HG03521 (cell line): ENCODE measurements at regions not wholly inside any gene's neighbourhood (a gene's known extent, or its start where the extent isn't known, plus 50 kb on each side); places are given as distances from the start of the nearest gene placed in this dataset.

Source experiments
- ATAC-seq: cut with Tn5 transposase; IDR thresholded peaks from one replicate; pipeline ENCODE4 v1.9.1; 2021; ENCODE audit warnings: mild to moderate bottlenecking, moderate library complexity; ENCODE audit not compliant: unreplicated experiment

DNA sequence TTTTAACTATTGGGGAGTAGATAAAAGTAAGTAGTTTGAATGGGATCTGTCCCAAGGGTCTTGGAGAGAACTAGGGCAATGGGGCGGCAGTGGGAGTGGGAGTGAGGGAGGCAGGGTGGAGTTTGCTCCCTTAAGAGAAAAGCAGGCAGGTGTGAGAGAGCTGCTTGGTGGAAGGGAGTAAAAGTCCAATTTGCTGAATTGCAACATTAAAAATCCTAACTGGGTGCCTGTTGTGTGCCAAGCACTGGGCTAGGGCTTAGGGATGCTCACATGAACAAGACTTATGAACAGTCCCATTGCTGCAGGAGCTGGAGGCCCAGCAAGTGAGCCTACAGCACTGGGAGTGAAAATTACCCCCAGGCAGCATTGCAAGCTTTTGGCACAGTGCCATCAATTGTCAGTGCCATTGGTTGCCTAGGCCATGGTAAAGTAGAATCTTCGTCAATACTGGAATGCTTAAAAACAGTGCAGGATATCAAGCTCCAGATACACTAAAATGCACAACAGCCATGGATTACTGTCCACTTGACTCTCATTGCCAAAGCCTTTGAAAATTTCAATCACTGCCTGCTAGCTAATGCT, 277.7 kb upstream of the JARID2 start:
- ATAC-seq, result no peak

- no peak for ATAC-seq
Measured at GRCh38 chr6:14969126-14969525, 276.7 kb upstream of the JARID2 start.

DNA sequence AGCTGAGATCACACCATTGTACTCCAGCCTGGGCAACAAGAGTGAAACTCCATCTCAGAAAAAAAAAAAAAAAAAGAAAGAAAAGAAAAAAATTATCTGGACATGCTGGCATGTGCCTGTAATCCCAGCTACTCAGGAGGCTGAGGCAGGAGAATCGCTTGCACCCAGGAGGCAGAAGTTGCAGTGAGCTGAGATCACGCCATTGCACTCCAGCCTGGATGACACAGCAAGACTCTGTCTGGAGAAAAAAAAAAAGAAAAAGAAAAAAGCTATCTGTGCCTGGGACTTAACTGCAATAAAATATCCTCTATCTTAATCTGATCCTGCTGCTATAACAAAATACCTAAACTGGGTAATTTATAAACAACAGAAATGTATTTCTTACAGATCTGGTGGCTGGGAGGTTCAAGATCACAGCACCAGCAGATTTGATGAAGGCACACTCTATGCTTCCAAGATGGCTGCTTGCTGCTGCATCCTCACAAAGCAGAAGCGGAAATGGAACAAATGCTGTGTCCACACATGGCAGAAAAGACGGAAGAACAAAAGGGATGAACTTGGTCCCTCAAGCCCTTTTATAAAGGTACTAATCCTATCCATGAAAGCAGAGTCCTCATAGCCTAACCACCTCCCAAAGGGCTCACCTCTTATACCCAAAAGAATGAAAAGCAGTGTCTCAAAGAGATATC, 273.3 kb upstream of the JARID2 start:
- ATAC-seq, result no peak

DNA sequence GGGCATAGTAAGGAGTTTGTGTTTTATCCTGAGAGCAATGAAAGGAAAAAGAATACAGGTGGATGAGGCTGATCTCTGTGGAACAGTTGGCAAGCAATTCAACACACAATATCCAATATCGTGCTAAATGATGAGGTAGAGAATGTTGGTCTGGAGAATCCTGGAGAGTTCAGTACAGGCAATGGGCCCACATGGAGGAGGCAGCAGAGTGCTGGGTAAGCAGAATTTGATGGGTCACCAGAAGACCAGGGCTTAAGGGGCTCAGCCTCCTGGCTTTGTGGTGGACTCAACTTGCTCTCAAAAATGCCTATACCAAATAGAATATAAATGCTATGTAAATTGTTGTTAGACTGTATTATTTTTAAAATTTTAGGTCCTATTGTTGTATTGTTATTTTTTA, 271.5 kb upstream of the JARID2 start:
- ATAC-seq, result no peak

DNA sequence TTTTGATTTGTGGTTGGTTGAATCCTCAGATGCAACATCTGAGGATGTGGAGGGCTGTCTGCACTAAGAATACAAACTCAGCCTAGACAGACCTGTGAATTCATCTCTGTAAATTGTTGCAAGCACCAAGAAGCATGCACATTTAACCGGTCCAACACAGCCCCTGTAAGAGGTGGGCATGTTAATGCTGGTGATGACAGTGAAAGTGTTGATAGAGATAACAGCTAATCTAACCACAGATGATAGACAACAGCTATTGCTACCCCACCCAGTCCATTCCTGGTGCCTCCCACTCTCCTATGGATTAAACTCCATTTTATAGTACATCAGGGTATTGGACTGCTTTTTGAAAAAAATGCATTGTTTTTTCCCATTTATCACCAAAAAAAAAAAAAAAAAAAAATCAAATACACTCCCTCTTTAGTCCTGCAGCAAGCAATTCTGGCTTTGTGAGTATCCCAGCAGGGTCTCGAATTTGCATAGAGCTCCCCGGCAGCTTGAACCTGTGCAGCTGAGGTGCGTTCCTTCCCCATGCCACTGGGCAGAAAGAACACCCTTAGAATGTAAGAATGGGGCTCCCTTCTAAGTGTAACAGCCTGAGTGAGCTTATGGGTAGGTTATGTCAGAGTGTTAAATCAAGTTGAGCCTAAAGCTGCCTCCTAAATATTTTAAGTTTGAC, 270.9 kb upstream of the JARID2 start:
- no peak for ATAC-seq

- ATAC-seq, result no peak
Measured at GRCh38 chr6:14975471-14975817, 270.4 kb upstream of the JARID2 start.

DNA sequence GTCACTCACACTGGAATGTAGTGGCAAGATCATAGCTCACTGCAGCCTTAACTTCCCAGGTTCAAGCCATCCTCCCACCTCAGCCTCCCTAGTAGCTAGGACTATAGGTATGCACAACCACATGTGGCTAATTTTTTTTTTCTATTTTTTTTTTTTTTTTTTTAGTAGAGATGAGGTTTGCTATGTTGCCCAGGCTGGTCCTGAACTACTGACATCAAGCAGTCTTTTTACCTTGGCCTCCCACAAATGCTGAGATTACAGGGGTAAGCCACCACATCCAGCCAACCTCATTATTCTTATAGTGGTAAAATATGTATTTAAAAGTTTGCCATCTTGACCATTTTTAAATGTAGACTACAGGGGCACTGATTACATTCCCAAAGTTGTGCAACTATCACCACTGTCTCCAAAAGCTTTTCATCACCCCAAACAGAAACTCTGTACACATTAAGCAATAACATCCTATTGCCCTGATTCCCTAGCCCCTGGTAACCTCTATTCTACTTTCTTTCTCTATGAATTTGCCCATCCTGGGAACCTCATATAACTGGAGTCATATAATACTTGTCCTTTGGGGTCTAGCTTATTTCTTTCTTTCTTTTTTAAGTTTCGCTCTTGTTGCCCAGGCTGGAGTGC, 268.0 kb upstream of the JARID2 start:
- ATAC-seq, result no peak

DNA sequence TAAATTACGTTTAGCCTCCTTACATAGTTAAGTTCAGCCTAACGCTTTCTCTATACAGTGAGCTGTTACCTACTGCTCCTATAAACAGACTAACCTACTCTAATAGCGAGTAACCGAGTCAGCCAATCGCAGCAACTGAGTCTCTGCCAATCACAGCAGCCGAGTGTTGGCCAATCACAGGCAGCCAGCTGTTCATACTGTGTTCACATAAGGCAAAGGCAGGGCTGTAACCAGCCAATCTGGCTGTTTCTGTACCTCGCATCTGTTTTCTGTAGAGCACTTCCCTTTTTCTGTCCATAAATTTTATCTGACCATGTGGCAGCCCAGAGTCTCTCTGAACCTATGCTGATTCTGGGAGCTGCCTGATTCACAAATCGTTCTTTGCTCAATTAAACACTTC, 263.9 kb upstream of the JARID2 start:
- ATAC-seq, result no peak

DNA sequence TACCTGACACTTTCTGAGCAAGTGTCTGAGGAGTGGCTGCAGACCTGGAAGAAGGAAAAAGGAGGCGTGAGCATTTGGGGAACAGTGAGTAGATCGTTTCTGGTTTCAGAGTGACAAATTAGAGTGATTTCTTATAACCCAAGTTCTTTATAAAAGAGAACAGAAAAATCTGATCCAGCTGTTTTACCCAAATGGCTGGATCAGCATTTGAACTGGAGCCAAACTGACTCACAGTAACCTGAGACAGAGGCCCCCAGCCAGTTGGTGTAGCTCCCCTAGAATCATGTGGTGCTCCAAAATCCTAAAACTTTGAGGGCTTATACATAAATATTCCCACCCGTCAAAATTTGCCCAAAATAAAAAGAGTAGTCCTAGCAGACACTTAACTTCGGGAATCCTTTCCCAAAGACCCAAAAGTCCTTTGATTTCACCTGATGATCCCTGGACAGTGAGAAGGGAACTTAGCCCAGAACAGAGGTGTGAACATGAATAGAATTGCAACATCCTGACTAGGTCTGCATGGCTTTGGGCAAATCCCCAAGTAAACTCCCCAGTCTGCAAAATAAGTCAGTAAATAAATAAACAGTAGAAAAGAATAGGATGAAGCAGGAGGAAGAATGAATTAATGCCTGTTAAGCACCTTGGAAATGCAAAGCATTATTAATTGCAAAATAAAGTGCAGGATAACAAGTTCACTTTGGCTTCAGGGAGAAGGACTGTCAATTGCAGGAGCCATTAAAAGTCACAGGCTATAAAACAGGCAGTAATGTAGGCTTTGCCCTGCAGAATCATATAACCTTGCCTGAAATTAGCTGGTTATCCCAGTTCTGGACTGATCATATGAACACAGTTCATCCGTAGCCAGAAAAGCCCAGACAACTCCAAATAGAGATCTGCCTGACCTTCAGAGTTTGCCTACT, 262.0 kb upstream of the JARID2 start:
- no peak for ATAC-seq

- no peak for ATAC-seq
Measured at GRCh38 chr6:14984519-14984853, 261.4 kb upstream of the JARID2 start.

DNA sequence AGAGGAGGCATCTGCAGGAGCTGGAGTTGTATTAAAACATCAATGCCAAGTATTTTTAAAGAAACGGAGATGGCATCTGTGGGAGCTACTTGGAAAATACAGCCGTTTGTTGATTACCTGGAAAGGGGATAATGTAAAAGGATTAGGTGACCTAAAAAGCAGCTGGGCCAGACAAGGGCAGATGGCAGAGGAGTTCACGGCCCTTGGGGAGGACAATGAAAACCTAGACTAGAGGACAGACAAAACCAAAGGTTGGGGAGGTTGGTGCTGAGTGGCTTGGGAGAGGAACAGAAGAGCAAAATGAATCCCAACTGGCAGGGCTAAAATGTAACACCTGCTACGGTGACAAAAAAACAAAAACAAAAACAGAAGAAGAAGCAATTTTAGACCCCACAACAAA, 260.5 kb upstream of the JARID2 start:
- no peak for ATAC-seq

- no peak for ATAC-seq
Measured at GRCh38 chr6:14986370-14986769, 259.5 kb upstream of the JARID2 start.

GRCh38 chr6:14987490-14987889, 258.4 kb upstream of the JARID2 start:
- ATAC-seq, result no peak

- no peak for ATAC-seq
Measured at GRCh38 chr6:14992382-14992781, 253.5 kb upstream of the JARID2 start.

- no peak for ATAC-seq
Measured at GRCh38 chr6:14995208-14995607, 250.7 kb upstream of the JARID2 start.

DNA sequence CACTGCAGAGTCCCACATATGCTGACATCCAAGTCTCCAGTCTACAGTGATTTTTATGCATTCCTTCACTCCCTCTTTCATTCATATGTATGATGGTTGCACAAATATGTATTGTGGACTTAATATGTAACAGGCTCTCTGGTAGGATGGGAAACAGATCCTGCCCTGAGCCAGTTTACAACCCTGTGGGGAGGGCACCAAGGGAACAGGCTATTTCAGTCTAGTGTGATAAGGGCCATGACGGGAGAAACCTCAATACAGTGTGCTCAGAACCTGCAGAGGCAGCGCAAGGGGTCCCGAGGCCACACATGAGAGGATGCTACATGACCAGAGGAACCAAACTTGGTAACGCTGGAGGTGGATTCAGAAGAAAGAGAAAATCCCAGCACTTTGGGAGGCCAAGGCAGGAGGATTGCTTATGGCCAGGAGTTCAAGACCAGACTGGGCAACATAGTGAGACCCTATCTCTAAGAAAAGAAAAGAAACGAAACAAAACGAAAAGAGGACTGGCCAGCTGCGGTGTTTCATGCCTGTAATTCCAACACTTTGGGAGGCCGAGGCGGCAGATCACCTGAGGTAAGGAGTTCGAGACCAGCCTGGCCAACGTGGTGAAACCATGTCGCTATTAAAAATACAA, 249.8 kb upstream of the JARID2 start:
- ATAC-seq, result no peak

GRCh38 chr6:14996892-14997291, 249.0 kb upstream of the JARID2 start:
- ATAC-seq, result no peak

GRCh38 chr6:14997507-14997906, 248.4 kb upstream of the JARID2 start:
- no peak for ATAC-seq

DNA sequence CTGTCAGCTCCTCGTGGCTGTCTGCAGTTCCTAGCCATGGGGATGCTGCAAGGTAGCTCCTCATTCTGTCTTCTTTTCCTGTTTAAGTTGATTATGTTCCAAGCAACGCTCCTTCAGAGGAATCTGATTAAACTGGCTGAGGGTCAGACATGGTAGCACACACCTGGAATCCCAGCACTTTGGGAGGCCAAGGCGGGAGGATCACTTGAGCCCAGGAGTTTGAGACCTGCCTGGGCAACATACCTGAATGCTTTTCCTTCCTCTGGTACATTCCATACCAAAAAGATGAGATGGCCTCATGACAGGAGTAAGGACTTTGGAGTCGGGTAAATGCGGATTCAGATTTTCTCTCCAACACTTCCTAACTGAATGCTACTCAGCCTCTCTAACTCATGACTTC, 246.8 kb upstream of the JARID2 start:
- no peak for ATAC-seq

DNA sequence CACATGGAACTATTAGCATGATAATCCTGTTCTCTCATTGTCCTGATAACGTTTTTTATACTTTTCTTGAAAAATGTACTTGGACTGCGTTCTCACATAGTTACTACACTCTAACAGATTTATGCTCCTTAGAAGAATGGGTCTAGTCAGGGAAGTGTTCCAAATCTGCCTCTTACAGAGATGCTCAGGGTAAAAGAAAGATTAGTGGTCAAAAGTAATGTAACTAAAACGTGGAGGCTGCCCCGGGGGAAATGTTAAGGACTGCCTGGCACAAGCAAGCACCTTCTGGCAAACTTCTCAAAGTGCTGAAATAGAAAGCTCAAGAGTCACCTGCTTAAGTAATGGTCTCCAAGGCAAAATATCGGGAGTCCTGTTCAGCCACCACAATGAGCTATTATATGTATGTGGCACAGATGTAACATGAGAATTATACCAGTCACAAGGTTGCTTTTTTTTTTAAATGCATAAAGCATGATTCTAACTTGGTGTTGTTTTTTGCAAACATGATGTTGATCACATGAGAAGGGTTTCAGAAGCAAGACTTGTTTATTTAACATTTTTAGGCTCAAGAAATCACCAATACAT, 244.5 kb upstream of the JARID2 start:
- ATAC-seq, result no peak
